Naive thymus-derived CD4-positive, alpha-beta T cell (primary cell): ENCODE measurements at regions not wholly inside any gene's neighbourhood (a gene's known extent, or its start where the extent isn't known, plus 50 kb on each side); places are given as distances from the start of the nearest gene placed in this dataset.
"Not testable (repeated sequence)": the region's sequence is repeated elsewhere in the genome, so short reads cannot be mapped to it uniquely, and the experiment has no call there.

ENCODE experiments used
- ATAC-seq: fragments of 150-1000 bp; cut with Tn5 transposase; 2 replicates; pipeline ENCODE4 v1.10.0; 2021; ENCODE audit warnings: mild to moderate bottlenecking, moderate library complexity
- CTCF ChIA-PET: fragments of 350-600 bp; sonication (Branson Sonifier 250); formaldehyde crosslinking; loops from one replicate; lab custom pipeline; 2021; ENCODE audit warnings: antibody characterized with exemption; lab: Charles Lee
- POLR2A ChIA-PET: fragments of 350-600 bp; sonication (Branson Sonifier 250); formaldehyde crosslinking; loops from one replicate; lab custom pipeline; 2021; ENCODE audit warnings: antibody characterized with exemption, inconsistent platforms; lab: Charles Lee
- DNase-seq, 9 donors: peaks; one replicate each; pipeline versions ENCODE4 v3.0.0 to v3.0.0-alpha.2; 2020 to 2022; ENCODE audit warnings: mixed read lengths in 1 of 9
- H3K27ac ChIP-seq: one replicate; pipeline ENCODE4 v1.7.0; 2013; ENCODE audit warnings: mild to moderate bottlenecking, low read depth, low read length, moderate library complexity
- H3K27me3 ChIP-seq, 2 donors: one replicate each; pipeline ENCODE4 v1.7.0; 2013; ENCODE audit warnings: low read length in 2 of 2, mild to moderate bottlenecking in 2 of 2, moderate library complexity in 2 of 2; ENCODE audit not compliant: control insufficient read depth in 2 of 2, insufficient read depth in 2 of 2
- H3K36me3 ChIP-seq, 3 experiments: 1 replicate in 2 of 3; 2 replicates in 1 of 3; pipeline ENCODE4 v1.7.0; 2013; ENCODE audit warnings: low read length in 3 of 3, mild to moderate bottlenecking in 3 of 3, moderate library complexity in 1 of 3; ENCODE audit not compliant: insufficient read depth in 3 of 3, control insufficient read depth in 2 of 3
- H3K4me1 ChIP-seq, 2 donors: one replicate each; pipeline ENCODE4 v1.7.0; 2013; ENCODE audit warnings: low read length in 2 of 2, mild to moderate bottlenecking in 2 of 2, moderate library complexity in 1 of 2; ENCODE audit not compliant: control insufficient read depth in 2 of 2, insufficient read depth in 2 of 2
- H3K4me3 ChIP-seq: 2 replicates; pipeline ENCODE4 v1.7.0; 2013; ENCODE audit warnings: mild to moderate bottlenecking, low read length
- H3K9me3 ChIP-seq, 3 experiments: 1 replicate in 2 of 3; 2 replicates in 1 of 3; pipeline ENCODE4 v1.7.0; 2013; ENCODE audit warnings: low read length in 3 of 3; ENCODE audit not compliant: control insufficient read depth in 2 of 3
- H3K27ac Mint-ChIP-seq, 9 donors: one replicate each; pipeline ENCODE4 v1.8.0; 2020 to 2022; ENCODE audit warnings: mixed read lengths in 9 of 9, mild to moderate bottlenecking in 8 of 9, moderate library complexity in 5 of 9, inconsistent platforms in 2 of 9
- H3K27me3 Mint-ChIP-seq, 5 donors: one replicate each; pipeline ENCODE4 v1.8.0; 2021 to 2022; ENCODE audit warnings: mixed read lengths in 5 of 5, mild to moderate bottlenecking in 1 of 5
- H3K36me3 Mint-ChIP-seq, 5 donors: one replicate each; pipeline ENCODE4 v1.8.0; 2020 to 2022; ENCODE audit warnings: mixed read lengths in 5 of 5, mild to moderate bottlenecking in 3 of 5, inconsistent platforms in 1 of 5
- H3K4me1 Mint-ChIP-seq, 7 donors: one replicate each; pipeline ENCODE4 v1.8.0; 2020 to 2022; ENCODE audit warnings: mixed read lengths in 7 of 7, mild to moderate bottlenecking in 3 of 7, inconsistent platforms in 1 of 7
- H3K4me3 Mint-ChIP-seq, 10 donors: one replicate each; pipeline ENCODE4 v1.8.0; 2020 to 2022; ENCODE audit warnings: mild to moderate bottlenecking in 10 of 10, mixed read lengths in 10 of 10, moderate library complexity in 6 of 10, inconsistent platforms in 2 of 10
- H3K9me3 Mint-ChIP-seq, 11 donors: one replicate each; pipeline ENCODE4 v1.8.0; 2020 to 2022; ENCODE audit warnings: mixed read lengths in 11 of 11, mild to moderate bottlenecking in 4 of 11, inconsistent platforms in 1 of 11, moderate library complexity in 1 of 11
- intact Hi-C, 2 donors: fragments of 100-400 bp; cut with micrococcal nuclease; formaldehyde crosslinking; loops; one replicate each; pipeline ENCODE4 v1.15.1; 2023

GRCh38 chr6:112887424-112887823, 540.3 kb downstream of the RFPL4B start:
- ATAC-seq, H3K4me1 ChIP-seq, H3K4me3 Mint-ChIP-seq, H3K36me3 Mint-ChIP-seq, CTCF ChIA-PET, intact Hi-C loops, H3K4me1 Mint-ChIP-seq, H3K9me3 Mint-ChIP-seq, H3K9me3 ChIP-seq, H3K27me3 Mint-ChIP-seq, DNase-seq, H3K4me3 ChIP-seq, H3K27ac Mint-ChIP-seq, H3K27me3 ChIP-seq, POLR2A ChIA-PET, H3K27ac ChIP-seq, H3K36me3 ChIP-seq: not testable (repeated sequence)

- DNase-seq, result no peak
- no peaks in the 10 kb centered on the region for H3K36me3 ChIP-seq
- no peaks in the 10 kb centered on the region for H3K4me1 ChIP-seq
- Mint-ChIP-seq H3K4me1 (no peaks in the 10 kb centered on the region), H3K36me3 (no peaks in the 10 kb centered on the region), H3K27me3 (no peaks in the 10 kb centered on the region), H3K9me3 (peaks cover 0 to 36% (median 6%) of the 10 kb centered on the region in 11 donors), H3K27ac (no peak overlapping the region), H3K4me3 (no peak overlapping the region)
- no peaks in the 10 kb centered on the region for H3K27me3 ChIP-seq
- no peak overlapping the region for H3K27ac ChIP-seq
- ATAC-seq, result no peak
- no peak overlapping the region for H3K4me3 ChIP-seq
- intact Hi-C loops, result no loop called here
- CTCF ChIA-PET, result no interaction called here
- POLR2A ChIA-PET, result no interaction called here
- H3K9me3 ChIP-seq, result no peaks in the 10 kb centered on the region
These were observed 552.4 kb downstream of the RFPL4B start for GRCh38 chr6:112899541-112899940.

- POLR2A ChIA-PET, result no interaction called here
- intact Hi-C loops, result no loop called here
- peaks cover 0 to 2% (median 0%) of the 10 kb centered on the region in 5 donors for H3K36me3 Mint-ChIP-seq
- ATAC-seq (no peak), DNase-seq (no peak)
- H3K9me3 Mint-ChIP-seq, result peaks cover 0 to 37% (median 6%) of the 10 kb centered on the region in 11 donors
- H3K27ac Mint-ChIP-seq, result no peak overlapping the region
- no peaks in the 10 kb centered on the region for H3K27me3 ChIP-seq
- H3K9me3 ChIP-seq, result no peaks in the 10 kb centered on the region
- H3K36me3 ChIP-seq, result no peaks in the 10 kb centered on the region
- CTCF ChIA-PET, result no interaction called here
- no peaks in the 10 kb centered on the region for H3K4me1 ChIP-seq
- no peak overlapping the region for H3K4me3 Mint-ChIP-seq
- no peaks in the 10 kb centered on the region for H3K4me1 Mint-ChIP-seq
- H3K27me3 Mint-ChIP-seq, result no peaks in the 10 kb centered on the region
- no peak overlapping the region for H3K4me3 ChIP-seq
- no peak overlapping the region for H3K27ac ChIP-seq
These were observed 556.2 kb downstream of the RFPL4B start for GRCh38 chr6:112903361-112903760.

GRCh38 chr6:112906726-112907125, 559.6 kb downstream of the RFPL4B start:
- Mint-ChIP-seq H3K4me3 (no peak overlapping the region), H3K27me3 (no peaks in the 10 kb centered on the region), H3K9me3 (peaks cover 0 to 21% (median 4%) of the 10 kb centered on the region in 11 donors), H3K27ac (no peak overlapping the region), H3K36me3 (peaks cover 0 to 3% (median 0%) of the 10 kb centered on the region in 5 donors), H3K4me1 (no peaks in the 10 kb centered on the region)
- ChIA-PET CTCF (no interaction called here), POLR2A (no interaction called here)
- intact Hi-C loops, result no loop called here
- Histone ChIP-seq H3K27me3 (no peaks in the 10 kb centered on the region), H3K27ac (no peak overlapping the region), H3K4me3 (no peak overlapping the region), H3K4me1 (no peaks in the 10 kb centered on the region), H3K9me3 (no peaks in the 10 kb centered on the region), H3K36me3 (no peaks in the 10 kb centered on the region)
- ATAC-seq, result no peak
- DNase-seq, result no peak

GRCh38 chr6:112909781-112910180, 562.7 kb downstream of the RFPL4B start:
- ATAC-seq, result no peak
- POLR2A ChIA-PET, result no interaction called here
- CTCF ChIA-PET, result no interaction called here
- H3K27me3 ChIP-seq, result no peaks in the 10 kb centered on the region
- peaks cover 0 to 10% (median 0%) of the 10 kb centered on the region in 11 donors for H3K9me3 Mint-ChIP-seq
- DNase-seq, result no peak
- H3K9me3 ChIP-seq, result no peaks in the 10 kb centered on the region
- no peak overlapping the region for H3K27ac ChIP-seq
- H3K27ac Mint-ChIP-seq, result no peak overlapping the region
- no peak overlapping the region for H3K4me3 ChIP-seq
- no peaks in the 10 kb centered on the region for H3K4me1 Mint-ChIP-seq
- no peaks in the 10 kb centered on the region for H3K36me3 ChIP-seq
- no peaks in the 10 kb centered on the region for H3K27me3 Mint-ChIP-seq
- intact Hi-C loops, result no loop called here
- H3K4me3 Mint-ChIP-seq, result no peak overlapping the region
- H3K36me3 Mint-ChIP-seq, result peaks cover 0 to 3% (median 0%) of the 10 kb centered on the region in 5 donors
- no peaks in the 10 kb centered on the region for H3K4me1 ChIP-seq

GRCh38 chr6:112910256-112910655, 563.1 kb downstream of the RFPL4B start:
- intact Hi-C loops, result no loop called here
- Histone ChIP-seq H3K27ac (no peak overlapping the region), H3K4me3 (no peak overlapping the region), H3K36me3 (no peaks in the 10 kb centered on the region), H3K4me1 (no peaks in the 10 kb centered on the region), H3K27me3 (no peaks in the 10 kb centered on the region), H3K9me3 (no peaks in the 10 kb centered on the region)
- no peak overlapping the region for H3K4me3 Mint-ChIP-seq
- no peaks in the 10 kb centered on the region for H3K27me3 Mint-ChIP-seq
- ChIA-PET CTCF (no interaction called here), POLR2A (no interaction called here)
- no peaks in the 10 kb centered on the region for H3K4me1 Mint-ChIP-seq
- peaks cover 0 to 10% (median 0%) of the 10 kb centered on the region in 11 donors for H3K9me3 Mint-ChIP-seq
- peaks cover 0 to 3% (median 0%) of the 10 kb centered on the region in 5 donors for H3K36me3 Mint-ChIP-seq
- ATAC-seq, result no peak
- no peak for DNase-seq
- no peak overlapping the region for H3K27ac Mint-ChIP-seq

GRCh38 chr6:112911959-112912358, 564.8 kb downstream of the RFPL4B start:
- intact Hi-C loops, result no loop called here
- peaks cover 0 to 10% (median 0%) of the 10 kb centered on the region in 11 donors for H3K9me3 Mint-ChIP-seq
- H3K27me3 Mint-ChIP-seq, result no peaks in the 10 kb centered on the region
- peaks cover 0 to 3% (median 0%) of the 10 kb centered on the region in 5 donors for H3K36me3 Mint-ChIP-seq
- Histone ChIP-seq H3K4me1 (no peaks in the 10 kb centered on the region), H3K4me3 (no peak overlapping the region), H3K27ac (no peak overlapping the region), H3K27me3 (no peaks in the 10 kb centered on the region), H3K9me3 (no peaks in the 10 kb centered on the region), H3K36me3 (no peaks in the 10 kb centered on the region)
- ATAC-seq (no peak), DNase-seq (no peak)
- H3K4me1 Mint-ChIP-seq, result no peaks in the 10 kb centered on the region
- H3K4me3 Mint-ChIP-seq, result no peak overlapping the region
- CTCF ChIA-PET, result no interaction called here
- H3K27ac Mint-ChIP-seq, result no peak overlapping the region
- POLR2A ChIA-PET, result no interaction called here
